ENCODE measurements at regions not wholly inside any gene's neighbourhood (a gene's known extent, or its start where the extent isn't known, plus 50 kb on each side); places are given as distances from the start of the nearest gene placed in this dataset.
"Not testable (repeated sequence)": the region's sequence is repeated elsewhere in the genome, so short reads cannot be mapped to it uniquely, and the experiment has no call there.

DNA sequence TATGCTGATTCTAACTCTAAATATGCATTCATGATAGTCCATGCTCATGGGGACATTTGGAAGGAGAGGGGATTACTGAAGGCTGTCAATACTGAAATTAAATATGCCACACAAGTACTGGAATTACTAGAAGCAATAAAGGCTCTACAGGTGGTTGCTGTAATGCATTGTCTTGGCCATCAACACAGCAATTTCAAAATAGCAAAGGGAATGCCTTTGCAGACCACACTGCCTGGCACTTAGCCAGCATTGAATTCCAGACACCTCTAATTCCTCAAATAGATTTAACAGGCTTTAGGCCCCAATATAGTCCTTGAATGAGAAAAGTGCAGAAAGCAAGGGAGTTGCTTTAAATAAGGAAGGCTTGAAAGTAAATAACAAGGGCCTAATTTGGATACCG lies 115.8 kb upstream of the PLCL2 start:
- DNase-seq (ENCODE audit: low read depth in 3 of 3): no peak

DNA sequence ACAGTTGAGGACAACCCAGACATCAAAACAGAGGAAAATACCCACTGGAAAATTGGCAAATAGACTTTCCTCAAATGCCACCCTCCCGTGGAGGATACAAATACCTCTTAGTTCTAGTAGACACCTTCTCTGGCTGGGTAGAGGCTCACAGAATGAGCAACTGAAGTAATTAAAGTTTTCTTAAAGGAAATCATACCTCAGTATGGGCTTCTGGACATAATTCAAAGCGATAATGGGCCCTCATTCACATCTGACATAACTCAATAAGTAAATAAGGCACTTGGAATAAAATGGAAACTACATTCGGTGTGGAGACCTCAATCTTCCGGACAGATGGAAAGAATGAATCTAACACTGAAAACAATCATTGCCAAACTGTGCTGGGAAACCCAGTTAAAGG lies 115.2 kb upstream of the PLCL2 start:
- DNase-seq (ENCODE audit: low read depth in 3 of 3): no peak

- no peak for DNase-seq (ENCODE audit: low read depth in 3 of 3)
Measured at GRCh38 chr3:16770021-16770420, 114.7 kb upstream of the PLCL2 start.

GRCh38 chr3:16770792-16771191 lies 114.0 kb upstream of the PLCL2 start:
- DNase-seq (ENCODE audit: low read depth in 3 of 3): no peak

GRCh38 chr3:16773594-16773993 lies 111.2 kb upstream of the PLCL2 start:
- not testable (repeated sequence) for DNase-seq (ENCODE audit: low read depth in 3 of 3)

DNA sequence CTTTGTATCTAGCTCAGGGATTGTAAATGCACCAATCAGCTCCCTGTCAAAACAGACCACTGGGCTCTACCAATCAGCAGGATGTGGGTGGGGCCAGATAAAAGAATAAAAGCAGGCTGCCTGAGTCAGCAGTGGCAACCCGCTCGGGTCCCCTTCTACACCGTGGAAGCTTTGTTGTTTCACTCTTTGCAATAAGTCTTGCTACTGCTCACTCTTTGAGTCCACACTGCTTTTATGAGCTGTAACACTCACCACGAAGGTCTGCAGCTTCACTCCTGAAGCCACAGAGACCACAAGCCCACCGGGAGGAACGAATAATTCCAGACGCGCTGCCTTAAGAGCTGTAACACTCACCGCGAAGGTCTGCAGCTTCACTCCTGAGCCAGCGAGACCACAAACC lies 110.2 kb upstream of the PLCL2 start:
- DNase-seq (ENCODE audit: low read depth in 3 of 3): not testable (repeated sequence)

- no peak for DNase-seq (ENCODE audit: low read depth in 3 of 3)
Measured at GRCh38 chr3:16784973-16785372, 99.8 kb upstream of the PLCL2 start.

- no peak for DNase-seq (ENCODE audit: low read depth in 3 of 3)
Measured at GRCh38 chr3:16785465-16785864, 99.3 kb upstream of the PLCL2 start.

GRCh38 chr3:16788440-16789056 lies 96.2 kb upstream of the PLCL2 start:
- no peak for DNase-seq (ENCODE audit: low read depth in 3 of 3)

GRCh38 chr3:16789344-16790120 lies 95.2 kb upstream of the PLCL2 start:
- no peak for DNase-seq (ENCODE audit: low read depth in 3 of 3)

- no peak for DNase-seq (ENCODE audit: low read depth in 3 of 3)
Measured at GRCh38 chr3:16790432-16791400, 94.0 kb upstream of the PLCL2 start.

DNA sequence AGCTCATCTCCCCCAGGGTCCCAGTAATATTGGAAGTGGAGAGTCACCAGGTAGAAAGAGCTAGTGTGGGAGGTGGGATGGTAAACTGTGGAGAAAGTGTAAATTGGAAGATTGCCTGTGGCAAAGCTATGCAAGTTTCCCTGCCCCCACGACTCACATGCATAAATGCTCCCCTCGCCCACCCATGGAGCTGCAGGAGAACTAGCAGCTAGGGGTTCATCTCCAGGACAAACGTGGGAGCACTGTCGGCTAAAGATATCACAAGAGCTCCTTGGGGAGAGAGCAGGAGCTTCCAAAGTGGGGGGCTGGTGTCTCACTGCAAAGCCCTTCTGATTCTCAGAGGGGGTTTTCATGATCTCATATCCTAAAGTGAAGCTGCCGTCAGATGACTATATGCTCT lies 91.4 kb upstream of the PLCL2 start:
- DNase-seq (ENCODE audit: low read depth in 3 of 3): no peak

GRCh38 chr3:16794257-16794656 lies 90.5 kb upstream of the PLCL2 start:
- DNase-seq (ENCODE audit: low read depth in 3 of 3): no peak

- DNase-seq (ENCODE audit: low read depth in 3 of 3): no peak
Measured at GRCh38 chr3:16795581-16795980, 89.2 kb upstream of the PLCL2 start.

GRCh38 chr3:16797831-16798230 lies 86.9 kb upstream of the PLCL2 start:
- DNase-seq (ENCODE audit: low read depth in 3 of 3): no peak

DNA sequence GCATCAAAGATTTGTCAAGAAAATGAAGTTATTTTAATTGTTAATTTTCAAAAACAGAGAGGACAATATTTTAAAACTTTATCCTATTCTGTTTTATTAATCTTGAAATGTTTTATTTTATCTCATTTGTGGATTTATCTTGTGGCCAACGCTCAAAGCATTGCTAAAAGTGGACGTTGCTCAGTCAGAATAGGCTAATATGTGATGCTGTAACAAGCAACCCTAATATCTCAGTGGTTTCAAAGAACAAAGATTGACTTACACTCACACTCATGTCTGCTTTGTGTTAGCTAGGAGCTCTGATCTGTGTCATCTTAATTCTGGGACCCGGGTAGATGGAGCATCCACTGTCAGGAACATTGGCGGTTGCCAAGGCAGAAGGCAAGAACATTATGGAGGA lies 86.0 kb upstream of the PLCL2 start:
- no peak for DNase-seq (ENCODE audit: low read depth in 3 of 3)

- no peak for DNase-seq (ENCODE audit: low read depth in 3 of 3)
Measured at GRCh38 chr3:16800361-16800760, 84.4 kb upstream of the PLCL2 start.

GRCh38 chr3:16801223-16801622 lies 83.5 kb upstream of the PLCL2 start:
- DNase-seq (ENCODE audit: low read depth in 3 of 3): no peak

DNA sequence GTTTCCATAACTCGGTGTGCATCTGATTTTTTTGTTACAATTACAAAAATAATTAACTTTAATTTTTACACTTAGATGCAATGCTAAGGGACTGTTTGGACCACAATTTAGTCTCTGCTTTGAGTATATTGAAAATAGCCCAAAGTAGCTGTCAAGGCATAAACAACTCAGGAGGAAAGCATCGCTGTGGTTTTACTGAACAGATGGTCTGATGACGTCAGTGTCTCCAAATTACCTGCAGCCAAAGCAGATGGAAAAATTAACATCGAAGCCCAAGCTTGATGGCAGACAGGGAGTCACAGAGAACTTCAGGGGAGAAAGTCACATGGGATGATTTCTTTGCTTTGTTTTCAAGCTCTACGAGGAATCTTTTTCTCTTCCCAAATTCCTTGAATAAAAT lies 83.1 kb upstream of the PLCL2 start:
- no peak for DNase-seq (ENCODE audit: low read depth in 3 of 3)

DNA sequence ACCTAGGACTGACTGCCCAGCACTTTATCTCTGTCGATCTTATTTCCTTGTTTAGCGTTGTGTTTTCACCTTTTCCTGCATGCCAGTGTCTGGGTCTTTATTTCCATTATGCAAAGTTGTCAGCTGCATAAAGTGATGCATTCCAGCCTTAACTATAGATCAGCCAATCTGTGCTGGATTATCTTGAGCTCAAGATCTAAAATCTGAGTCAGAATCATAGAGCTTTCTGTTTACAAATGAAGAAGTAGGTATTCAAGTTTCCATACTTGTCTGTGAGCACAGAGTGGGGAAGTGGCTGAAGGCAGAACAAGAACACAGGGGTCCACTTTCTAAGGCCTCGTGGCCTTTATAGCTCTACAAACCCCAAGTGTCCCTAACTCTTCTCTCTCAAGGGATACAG lies 82.4 kb upstream of the PLCL2 start:
- no peak for DNase-seq (ENCODE audit: low read depth in 3 of 3)

DNA sequence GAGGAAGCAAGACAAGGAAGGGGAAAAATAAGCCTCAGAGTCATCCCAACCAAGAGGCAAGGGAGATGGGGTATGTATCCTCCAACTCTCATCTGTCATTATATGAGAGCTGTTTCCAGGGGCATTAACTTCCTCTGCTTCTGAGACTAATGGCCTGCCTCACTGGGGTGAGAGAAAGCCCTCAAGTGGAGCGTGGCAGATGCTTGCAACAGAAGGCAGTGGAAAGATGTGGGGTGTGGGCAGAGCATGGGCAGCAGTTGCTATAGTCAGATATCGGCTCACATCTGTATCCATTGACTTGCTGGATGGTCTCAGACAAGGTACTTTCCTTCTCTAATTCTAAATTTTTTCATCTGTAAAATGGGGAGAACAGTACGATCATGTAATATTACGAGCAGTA lies 81.7 kb upstream of the PLCL2 start:
- no peak for DNase-seq (ENCODE audit: low read depth in 3 of 3)

- no peak for DNase-seq (ENCODE audit: low read depth in 3 of 3)
Measured at GRCh38 chr3:16807391-16807790, 77.4 kb upstream of the PLCL2 start.
